ENCODE measurements at regions not wholly inside any gene's neighbourhood (a gene's known extent, or its start where the extent isn't known, plus 50 kb on each side); places are given as distances from the start of the nearest gene placed in this dataset.
"Not testable (repeated sequence)": the region's sequence is repeated elsewhere in the genome, so short reads cannot be mapped to it uniquely, and the experiment has no call there.

DNA sequence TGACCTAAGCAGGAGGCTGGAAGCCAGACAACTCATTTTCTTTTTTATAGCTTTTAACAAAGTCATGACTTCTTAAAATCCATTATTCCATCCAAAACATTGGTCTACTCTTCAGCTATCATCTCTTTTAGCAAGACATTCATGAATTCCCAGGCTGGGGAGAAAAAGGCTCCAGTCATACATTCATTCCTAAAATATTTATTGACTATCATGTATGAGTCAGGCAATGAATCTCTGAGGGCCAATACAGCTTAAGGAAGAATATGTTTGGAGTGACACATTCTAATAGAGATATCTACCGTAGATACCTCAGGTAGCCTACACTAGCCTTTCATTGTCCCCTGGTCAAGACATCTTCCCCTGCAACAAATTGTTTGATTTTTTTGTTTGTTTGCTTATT, 196.4 kb upstream of the NANOGP8 start:
- no peak for DNase-seq

GRCh38 chr15:35279811-35280210, 194.7 kb upstream of the NANOGP8 start:
- no peak for DNase-seq

GRCh38 chr15:35271371-35272043, 186.4 kb upstream of the NANOGP8 start:
- no peak for DNase-seq

- DNase-seq = no peak
Measured at GRCh38 chr15:35260941-35261340, 175.8 kb upstream of the NANOGP8 start.

GRCh38 chr15:35260274-35260673, 175.2 kb upstream of the NANOGP8 start:
- DNase-seq = not testable (repeated sequence)

- no peak for DNase-seq
Measured at GRCh38 chr15:35256551-35256950, 171.5 kb upstream of the NANOGP8 start.

- no peak for DNase-seq
Measured at GRCh38 chr15:35256141-35256540, 171.0 kb upstream of the NANOGP8 start.

- DNase-seq = not testable (repeated sequence)
Measured at GRCh38 chr15:35254908-35255307, 169.8 kb upstream of the NANOGP8 start.

- DNase-seq = no peak
Measured at GRCh38 chr15:35254062-35254461, 169.0 kb upstream of the NANOGP8 start.

GRCh38 chr15:35252351-35252865, 167.3 kb upstream of the NANOGP8 start:
- DNase-seq = no peak

DNA sequence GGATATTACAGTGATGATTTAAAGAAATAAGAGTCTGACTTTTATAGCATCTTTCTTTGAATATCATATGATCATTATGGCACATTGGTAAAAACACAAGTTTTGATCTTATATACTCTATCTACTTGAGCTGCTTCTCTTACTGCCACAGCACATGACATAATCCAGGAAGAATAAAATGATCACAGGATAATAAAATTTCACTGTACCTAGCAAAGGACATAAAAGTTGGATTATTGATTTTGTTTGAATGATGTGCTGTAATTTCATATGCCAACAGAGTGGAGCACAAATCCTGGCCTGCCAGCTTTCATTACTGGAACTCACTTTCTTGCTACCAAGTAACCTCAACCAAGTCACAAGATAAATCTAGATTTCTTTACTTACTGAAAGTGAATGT, 162.1 kb upstream of the NANOGP8 start:
- no peak for DNase-seq

GRCh38 chr15:35246451-35246850, 161.4 kb upstream of the NANOGP8 start:
- no peak for DNase-seq

DNA sequence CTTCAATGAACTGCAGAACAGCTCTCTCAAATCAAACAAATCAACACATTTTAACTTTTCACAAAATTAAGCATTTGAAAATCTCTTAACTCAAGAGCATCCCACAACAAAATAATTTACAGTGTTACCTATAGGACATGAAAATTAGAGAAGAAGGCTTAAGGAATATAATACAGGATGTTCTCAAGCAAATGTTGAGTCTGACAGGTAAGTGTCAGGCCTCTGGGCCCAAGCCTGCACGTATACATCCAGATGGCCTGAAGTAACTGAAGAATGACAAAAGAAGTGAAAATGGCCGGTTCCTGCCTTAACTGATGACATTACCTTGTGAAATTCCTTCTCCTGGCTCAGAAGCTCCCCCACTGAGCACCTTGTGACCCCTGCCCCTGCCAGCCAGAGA, 160.6 kb upstream of the NANOGP8 start:
- DNase-seq = not testable (repeated sequence)

- no peak for DNase-seq
Measured at GRCh38 chr15:35244227-35244626, 159.1 kb upstream of the NANOGP8 start.

DNA sequence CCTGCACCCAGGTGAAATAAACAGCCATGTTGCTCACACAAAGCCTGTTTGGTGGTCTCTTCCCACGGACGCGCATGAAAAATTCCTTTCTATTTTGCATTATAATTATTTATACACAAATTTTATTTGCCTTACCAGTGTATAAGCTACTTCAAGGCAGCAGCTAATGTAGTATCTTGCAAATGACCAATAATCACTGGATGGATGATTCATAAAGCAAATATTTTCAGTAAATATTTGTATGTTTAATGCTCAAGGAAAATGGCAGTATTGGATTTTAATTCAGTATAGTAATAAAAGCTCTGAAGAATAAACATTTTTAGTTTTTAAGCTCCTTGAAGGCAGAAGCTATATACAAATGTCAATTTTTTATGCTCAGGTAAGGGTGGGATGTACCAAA, 158.7 kb upstream of the NANOGP8 start:
- DNase-seq = no peak

- DNase-seq = not testable (repeated sequence)
Measured at GRCh38 chr15:35239693-35240092, 154.6 kb upstream of the NANOGP8 start.

DNA sequence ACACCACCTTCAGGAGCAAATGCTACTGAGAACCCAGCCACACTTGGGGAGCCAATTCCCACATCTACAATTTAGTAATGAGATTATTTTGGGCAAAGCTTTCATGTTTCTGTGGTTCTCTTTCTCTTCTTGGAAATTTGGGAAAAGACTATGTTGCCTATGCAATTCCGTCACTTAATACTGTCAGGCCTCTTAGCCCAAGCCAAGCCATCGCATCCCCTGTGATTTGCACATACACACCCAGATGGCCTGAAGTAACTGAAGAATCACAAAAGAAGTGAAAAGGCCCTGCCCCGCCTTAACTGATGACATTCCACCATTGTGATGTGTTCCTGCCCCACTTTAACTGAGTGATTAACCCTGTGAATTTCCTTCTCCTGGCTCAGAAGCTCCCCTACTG, 153.4 kb upstream of the NANOGP8 start:
- not testable (repeated sequence) for DNase-seq

GRCh38 chr15:35229085-35229484, 144.0 kb upstream of the NANOGP8 start:
- no peak for DNase-seq

DNA sequence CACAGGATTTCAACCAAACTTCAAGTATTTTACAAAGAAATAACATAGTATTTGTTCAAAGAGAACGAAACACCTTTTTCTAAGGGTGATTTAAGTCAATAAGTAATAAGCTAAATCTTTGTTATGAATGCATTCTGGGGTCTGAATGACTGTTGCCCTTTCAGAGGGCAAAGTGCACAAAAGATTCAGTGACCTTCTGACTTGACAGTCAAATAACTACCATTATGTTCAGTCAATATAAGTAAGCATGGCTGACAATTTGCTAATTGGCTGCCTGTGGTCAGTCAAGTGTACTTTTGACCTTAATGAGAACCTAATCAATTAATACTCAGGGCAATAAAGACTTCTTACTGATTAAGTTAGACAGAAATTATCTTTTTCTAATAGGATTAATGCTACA, 133.1 kb upstream of the NANOGP8 start:
- DNase-seq = no peak

- no peak for DNase-seq
Measured at GRCh38 chr15:35215093-35215492, 130.0 kb upstream of the NANOGP8 start.

GRCh38 chr15:35211240-35211902, 126.3 kb upstream of the NANOGP8 start:
- DNase-seq = no peak

GRCh38 chr15:35210370-35210769, 125.3 kb upstream of the NANOGP8 start:
- DNase-seq = no peak

- DNase-seq = no peak
Measured at GRCh38 chr15:35209838-35210237, 124.7 kb upstream of the NANOGP8 start.

GRCh38 chr15:35208353-35208752, 123.3 kb upstream of the NANOGP8 start:
- DNase-seq = no peak

Data from inflammatory macrophage treated with lipopolysaccharide for 4 hours (primary cell).